Nucleus accumbens (tissue), 56 donors: ENCODE measurements at regions not wholly inside any gene's neighbourhood (a gene's known extent, or its start where the extent isn't known, plus 50 kb on each side); places are given as distances from the start of the nearest gene placed in this dataset.
A peak's percentile ranks its signal among the peaks of the same experiment; 100 is the strongest.

ENCODE experiments used
- DNase-seq, 56 donors: peaks; one replicate each; lab custom pipeline; 2025; lab: John Stamatoyannopoulos, UW

- DNase-seq = no peak
Measured at GRCh38 chr11:57100638-57101331, 81.0 kb upstream of the LRRC55 start.

- peak in 22 of 56 donors; percentile 1 to 72 (median 16) for DNase-seq
Measured at GRCh38 chr11:57103899-57104605, 77.7 kb upstream of the LRRC55 start.

- DNase-seq = no peak
Measured at GRCh38 chr11:57109331-57109730, 72.4 kb upstream of the LRRC55 start.

GRCh38 chr11:57111619-57112018, 70.1 kb upstream of the LRRC55 start:
- DNase-seq = peak in 12 of 56 donors; percentile 1 to 36 (median 7)

GRCh38 chr11:57116654-57117053, 65.1 kb upstream of the LRRC55 start:
- peak in 9 of 56 donors; percentile 0 to 19 (median 5) for DNase-seq

GRCh38 chr11:57120192-57120965, 61.4 kb upstream of the LRRC55 start:
- DNase-seq = no peak

- no peak for DNase-seq
Measured at GRCh38 chr11:57121996-57122395, 59.8 kb upstream of the LRRC55 start.

GRCh38 chr11:57123590-57123989, 58.2 kb upstream of the LRRC55 start:
- no peak for DNase-seq

GRCh38 chr11:57124505-57124904, 57.2 kb upstream of the LRRC55 start:
- no peak for DNase-seq

GRCh38 chr11:57124917-57125316, 56.8 kb upstream of the LRRC55 start:
- DNase-seq = no peak

- no peak for DNase-seq
Measured at GRCh38 chr11:57126766-57127400, 54.9 kb upstream of the LRRC55 start.

- peak in 2 of 56 donors; percentile 1 to 27 for DNase-seq
Measured at GRCh38 chr11:57131080-57131790, 50.5 kb upstream of the LRRC55 start.
